NCI-H69 (cell line): ENCODE measurements at regions not wholly inside any gene's neighbourhood (a gene's known extent, or its start where the extent isn't known, plus 50 kb on each side); places are given as distances from the start of the nearest gene placed in this dataset.

Experiments
- DNase-seq: peaks from one replicate; lab custom pipeline; 2025; lab: John Stamatoyannopoulos, UW

GRCh38 chr22:25350551-25350971 lies 131.1 kb downstream of the CRYBB2 start:
- DNase-seq: no peak

GRCh38 chr22:25351631-25352293 lies 132.3 kb downstream of the CRYBB2 start:
- no peak for DNase-seq

GRCh38 chr22:25352294-25352680 lies 132.8 kb downstream of the CRYBB2 start:
- no peak for DNase-seq

GRCh38 chr22:25353516-25354445 lies 134.3 kb downstream of the CRYBB2 start:
- DNase-seq: no peak

GRCh38 chr22:25354456-25354855 lies 135.0 kb downstream of the CRYBB2 start:
- DNase-seq: no peak

GRCh38 chr22:25357132-25357455 lies 137.7 kb downstream of the CRYBB2 start:
- no peak for DNase-seq

GRCh38 chr22:25357606-25358420 lies 138.4 kb downstream of the CRYBB2 start:
- DNase-seq: no peak

GRCh38 chr22:25358421-25359170 lies 139.2 kb downstream of the CRYBB2 start:
- no peak for DNase-seq

GRCh38 chr22:25359601-25360261 lies 140.3 kb downstream of the CRYBB2 start:
- no peak for DNase-seq

GRCh38 chr22:25360411-25360810 lies 141.0 kb downstream of the CRYBB2 start:
- no peak for DNase-seq

GRCh38 chr22:25360891-25361645 lies 141.6 kb downstream of the CRYBB2 start:
- no peak for DNase-seq

- DNase-seq: no peak
Measured at GRCh38 chr22:25361899-25362214, 142.4 kb downstream of the CRYBB2 start.

GRCh38 chr22:25362215-25362882 lies 142.9 kb downstream of the CRYBB2 start:
- DNase-seq: peak; percentile 70

GRCh38 chr22:25362883-25363240 lies 143.4 kb downstream of the CRYBB2 start:
- DNase-seq: no peak

GRCh38 chr22:25363474-25363873 lies 144.0 kb downstream of the CRYBB2 start:
- DNase-seq: no peak

- peak; percentile 74 for DNase-seq
Measured at GRCh38 chr22:25364281-25364680, 144.8 kb downstream of the CRYBB2 start.

- DNase-seq: no peak
Measured at GRCh38 chr22:25364736-25365241, 145.3 kb downstream of the CRYBB2 start.

GRCh38 chr22:25365491-25366261 lies 146.2 kb downstream of the CRYBB2 start:
- no peak for DNase-seq

- no peak for DNase-seq
Measured at GRCh38 chr22:25366408-25366807, 147.0 kb downstream of the CRYBB2 start.
